GM21737 (cell line): ENCODE measurements at regions not wholly inside any gene's neighbourhood (a gene's known extent, or its start where the extent isn't known, plus 50 kb on each side); places are given as distances from the start of the nearest gene placed in this dataset.

Experiments used
- ATAC-seq: cut with Tn5 transposase; IDR thresholded peaks from one replicate; pipeline ENCODE4 v1.9.1; 2021; ENCODE audit warnings: mild to moderate bottlenecking, moderate library complexity; ENCODE audit not compliant: unreplicated experiment

- ATAC-seq, result no peak
These were observed 951.4 kb downstream of the VRK1 start for GRCh38 chr14:97748616-97749015.

- no peak for ATAC-seq
These were observed 960.3 kb downstream of the VRK1 start for GRCh38 chr14:97757491-97757890.

DNA sequence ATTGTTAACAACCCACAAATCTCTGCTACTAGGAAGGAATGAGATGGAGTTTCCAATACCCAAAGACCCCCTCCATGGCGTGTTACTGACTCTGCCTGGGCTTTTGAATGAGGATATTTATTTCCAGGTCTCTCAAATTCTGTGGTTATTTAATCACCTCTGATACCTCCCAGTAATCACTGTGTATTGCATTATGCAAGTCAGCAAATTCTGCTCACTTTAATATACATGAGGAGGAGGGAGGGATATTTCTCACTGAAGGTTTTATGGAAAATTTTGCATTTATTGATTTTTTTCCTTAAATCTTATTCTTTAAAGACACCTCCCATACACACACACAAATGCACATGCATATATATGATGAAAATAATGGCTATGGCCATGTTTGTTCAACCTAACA lies 962.9 kb downstream of the VRK1 start:
- ATAC-seq, result no peak

DNA sequence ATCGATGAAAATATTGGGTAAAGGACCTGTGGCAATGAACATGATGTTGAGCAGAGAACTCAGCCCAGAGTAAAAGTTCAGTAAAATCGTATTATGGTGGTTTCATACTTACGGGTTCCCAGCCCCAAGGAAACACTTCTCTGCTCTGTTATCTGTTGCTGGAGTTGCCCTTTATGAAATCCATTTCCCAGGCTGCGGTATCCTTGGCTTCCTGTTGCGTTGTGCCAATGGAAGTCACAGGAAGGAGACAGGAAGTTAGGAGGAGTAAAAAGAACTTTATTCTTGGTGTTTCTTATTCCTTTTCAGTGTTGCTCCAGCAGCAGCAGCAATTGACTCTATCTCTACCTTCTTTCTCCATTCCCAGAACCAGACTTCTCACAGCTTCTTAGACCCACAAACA lies 965.2 kb downstream of the VRK1 start:
- no peak for ATAC-seq

DNA sequence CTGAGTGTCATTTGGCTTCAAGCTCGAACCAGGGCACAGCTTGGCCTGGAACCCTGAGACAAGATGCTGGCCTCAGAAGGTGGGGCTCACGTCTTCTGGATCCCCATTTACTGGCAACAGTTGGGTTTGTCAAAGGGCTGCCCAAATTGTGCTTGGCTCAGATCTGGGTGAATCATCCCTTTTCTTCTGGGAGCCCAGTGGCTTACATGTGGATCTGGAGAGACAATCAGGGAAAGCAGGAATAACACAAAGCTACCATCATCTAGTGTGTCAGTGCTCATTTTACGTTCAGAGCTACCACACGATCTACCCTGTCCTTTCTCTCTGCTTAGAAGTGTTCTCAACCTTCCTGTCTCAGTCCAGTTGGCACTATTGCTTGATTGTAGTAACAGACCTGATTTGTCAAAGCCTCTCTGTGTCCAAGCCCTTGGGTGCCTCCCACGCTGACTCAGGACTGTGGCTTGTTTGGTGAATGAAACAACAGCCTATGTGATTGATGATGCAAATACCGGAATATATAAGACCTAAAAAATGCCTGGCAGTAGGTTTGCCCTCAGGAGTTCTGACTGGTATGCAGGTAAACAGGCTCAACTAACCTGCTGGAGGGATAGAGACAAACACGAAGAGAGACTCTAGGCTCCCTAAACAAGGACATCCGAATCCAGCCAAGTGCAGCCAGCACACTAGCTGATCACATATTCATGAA lies 974.3 kb downstream of the VRK1 start:
- no peak for ATAC-seq

DNA sequence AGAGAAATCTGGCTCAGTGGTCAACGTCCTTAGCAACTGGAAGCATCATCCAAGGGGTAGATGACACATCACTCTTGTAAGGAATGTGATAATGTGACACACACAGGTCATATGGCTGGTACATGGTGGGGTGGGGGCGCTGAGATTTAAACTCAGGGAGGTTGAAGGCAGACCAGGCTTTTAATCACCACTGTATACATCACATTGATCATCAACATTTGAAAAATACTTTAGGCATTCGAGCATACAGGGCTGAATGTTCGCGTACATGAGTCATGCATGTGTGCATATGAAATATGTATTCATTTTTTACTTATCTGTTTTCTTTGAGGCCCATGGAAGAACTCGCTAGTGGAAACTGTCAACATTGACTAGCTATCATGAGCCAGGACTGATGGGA lies 976.4 kb downstream of the VRK1 start:
- ATAC-seq, result no peak

- ATAC-seq, result no peak
These were observed 979.8 kb downstream of the VRK1 start for GRCh38 chr14:97776890-97777558.

DNA sequence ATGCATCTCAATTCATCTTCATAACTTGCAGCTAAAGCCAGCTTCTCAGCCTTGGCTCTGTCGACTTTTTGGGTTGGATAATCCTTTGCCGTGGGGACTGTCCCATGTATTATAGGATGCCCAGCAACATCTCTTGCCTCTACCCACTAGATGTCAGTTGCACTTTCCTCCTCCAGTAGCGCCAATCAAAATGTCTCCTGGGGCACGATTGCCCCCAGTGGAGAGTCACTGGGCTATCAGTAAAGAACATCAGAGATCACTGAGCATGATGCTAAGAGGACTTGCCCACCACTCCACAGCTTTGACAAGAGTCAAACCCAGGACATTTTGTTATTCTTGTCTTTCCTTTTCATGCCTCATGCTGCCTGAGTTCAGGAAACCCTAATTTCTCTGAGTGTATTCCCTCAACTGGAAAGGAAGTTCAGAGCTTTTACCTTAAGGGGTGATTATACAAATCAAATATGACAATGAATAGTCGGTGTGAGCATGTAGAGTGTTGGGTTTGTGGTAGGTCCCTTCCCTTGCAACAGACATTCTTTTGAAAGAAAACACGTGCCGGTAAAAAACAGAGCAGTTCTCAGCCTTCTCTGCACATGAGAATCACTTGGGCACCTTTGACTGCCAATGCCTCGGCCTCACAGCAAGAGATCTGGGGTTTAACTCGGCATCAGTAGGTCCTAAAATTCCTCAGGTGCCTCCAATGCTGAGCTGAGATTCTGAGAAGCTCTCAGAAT lies 980.6 kb downstream of the VRK1 start:
- ATAC-seq, result no peak

DNA sequence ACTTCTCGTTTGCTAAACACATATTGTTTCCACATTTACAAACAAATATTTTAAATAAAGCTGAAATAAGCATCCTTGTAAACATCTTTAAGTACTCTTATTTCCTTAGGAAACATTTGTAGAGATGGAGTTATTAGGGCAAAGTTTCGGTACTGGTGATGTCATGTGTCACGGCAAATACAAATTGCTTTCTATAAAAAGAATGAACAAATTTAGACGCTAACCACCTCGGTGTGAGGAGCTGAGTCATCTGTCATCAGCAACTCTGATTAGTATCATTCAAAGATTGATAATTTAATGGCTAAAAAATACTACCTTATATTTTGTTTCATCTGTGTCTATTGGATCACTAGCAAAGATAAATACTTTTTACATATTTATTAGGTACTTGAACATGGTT lies 982.0 kb downstream of the VRK1 start:
- ATAC-seq, result no peak

DNA sequence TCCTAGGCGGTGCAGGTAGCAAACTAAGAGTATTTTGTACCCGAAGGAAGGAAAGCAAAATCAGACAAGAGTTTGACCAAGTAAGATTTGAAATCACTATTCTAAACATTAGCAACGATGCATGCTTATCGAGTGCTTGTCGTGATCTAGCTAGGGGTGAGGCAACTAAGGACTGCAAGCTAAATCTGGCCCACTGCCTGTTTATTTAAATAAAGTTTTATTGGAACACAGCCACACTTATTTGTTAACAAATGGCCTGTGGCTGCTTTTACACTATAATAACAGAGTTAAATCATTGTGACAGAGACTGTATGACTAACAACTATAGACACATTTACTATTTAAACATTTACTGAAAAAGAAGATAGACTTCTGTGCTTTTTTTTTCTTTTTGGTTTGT lies 983.6 kb downstream of the VRK1 start:
- no peak for ATAC-seq

DNA sequence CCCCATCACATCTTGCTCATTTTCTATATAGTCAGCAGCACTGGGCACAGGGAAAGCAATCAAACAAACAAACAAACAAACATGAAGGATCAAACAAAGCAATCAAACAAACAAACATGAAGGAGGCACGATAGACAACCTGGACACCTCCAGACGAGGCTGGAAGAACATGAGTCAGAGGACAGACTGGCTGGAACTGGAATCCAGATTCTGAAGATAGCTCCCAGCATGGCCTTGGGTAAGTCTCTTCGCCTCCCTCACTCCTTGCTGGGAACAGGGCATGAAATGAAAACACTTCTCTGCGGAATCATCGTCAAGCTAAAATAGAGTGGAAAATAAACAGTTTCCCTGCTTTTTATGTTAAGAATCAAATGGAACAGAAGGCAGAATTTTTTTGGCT lies 984.8 kb downstream of the VRK1 start:
- ATAC-seq, result no peak

DNA sequence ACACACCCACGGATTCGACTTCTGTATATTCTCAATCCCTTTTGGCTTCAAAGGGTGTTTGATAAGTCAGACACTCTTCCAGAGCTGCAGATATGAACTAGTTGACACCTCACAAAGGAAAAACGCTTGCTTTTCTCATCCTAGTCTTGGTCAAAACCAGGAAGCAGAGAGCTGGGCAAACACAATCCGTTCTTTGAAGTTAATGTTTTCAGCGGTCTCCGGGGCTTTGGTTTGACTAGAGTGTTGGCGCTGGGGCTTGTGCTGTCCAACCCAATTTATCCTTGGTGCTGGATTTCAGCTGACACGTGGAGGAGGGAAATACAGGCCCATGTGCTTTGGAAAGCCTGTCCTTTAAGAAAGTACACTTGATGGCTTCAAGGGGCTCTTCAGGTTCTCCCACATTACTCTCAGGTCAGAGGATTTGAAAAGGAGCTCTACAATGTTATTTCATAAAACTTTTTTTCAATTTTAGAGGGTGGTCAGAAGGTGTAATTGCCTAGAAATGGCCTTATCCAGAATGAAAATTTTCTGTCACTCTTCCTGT lies 985.8 kb downstream of the VRK1 start:
- no peak for ATAC-seq

DNA sequence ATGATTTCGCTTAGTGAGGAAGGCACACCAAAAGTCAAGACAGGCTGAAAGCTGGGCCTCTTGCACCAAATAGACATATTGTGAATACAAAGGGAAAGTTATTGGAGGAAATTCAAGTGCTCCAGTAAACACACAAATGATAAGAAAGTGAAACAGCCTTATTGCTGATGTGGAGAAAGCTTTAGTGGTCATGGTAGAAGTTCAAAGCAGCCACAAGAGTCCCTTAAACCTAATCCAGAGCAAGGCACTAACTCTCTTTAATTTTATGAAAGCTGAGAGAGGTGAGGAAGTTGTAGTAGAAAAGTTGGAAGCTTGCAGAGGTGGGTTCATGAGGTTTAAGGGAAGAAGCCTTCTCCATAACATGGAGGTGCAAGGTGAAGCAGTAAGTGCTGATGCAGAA lies 988.3 kb downstream of the VRK1 start:
- no peak for ATAC-seq

DNA sequence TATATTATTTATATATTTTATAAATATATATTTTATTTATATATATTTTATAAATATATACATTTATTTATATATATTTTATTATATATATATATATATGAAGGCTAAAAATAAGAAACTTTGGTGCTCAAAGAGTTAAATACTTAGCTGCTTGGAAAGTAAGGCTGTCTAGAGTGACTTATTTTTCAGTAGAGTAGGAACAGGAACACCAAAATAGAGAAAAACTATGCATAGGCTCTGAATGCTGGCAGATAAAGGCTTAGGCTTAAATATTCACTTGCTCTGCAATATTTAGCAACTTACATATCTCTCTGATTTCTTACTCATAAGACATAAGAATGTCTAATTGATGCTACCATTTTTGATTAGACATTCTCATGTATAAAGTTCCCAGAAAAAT lies 991.2 kb downstream of the VRK1 start:
- ATAC-seq, result no peak

GRCh38 chr14:97788846-97789526 lies 991.8 kb downstream of the VRK1 start:
- ATAC-seq, result no peak

- no peak for ATAC-seq
These were observed 993.9 kb downstream of the VRK1 start for GRCh38 chr14:97791072-97791471.

GRCh38 chr14:97791906-97792305 lies 994.7 kb downstream of the VRK1 start:
- no peak for ATAC-seq

GRCh38 chr14:97796511-97796910 lies 999.3 kb downstream of the VRK1 start:
- no peak for ATAC-seq

GRCh38 chr14:97798176-97798575 lies 1001.0 kb downstream of the VRK1 start:
- no peak for ATAC-seq

- no peak for ATAC-seq
These were observed 1005.5 kb downstream of the VRK1 start for GRCh38 chr14:97802430-97803373.
